NB4 (cell line): ENCODE measurements at regions not wholly inside any gene's neighbourhood (a gene's known extent, or its start where the extent isn't known, plus 50 kb on each side); places are given as distances from the start of the nearest gene placed in this dataset.

Experiments
- CTCF ChIP-seq: IDR thresholded peaks from one replicate; pipeline ENCODE4 v1.5.1; 2012; ENCODE audit warnings: low read depth, low read length
- POLR2A ChIP-seq: IDR thresholded peaks from 2 replicates; pipeline ENCODE4 v1.6.1; 2011; ENCODE audit warnings: mild to moderate bottlenecking; ENCODE audit not compliant: insufficient read length; ENCODE audit errors: extremely low read depth

DNA sequence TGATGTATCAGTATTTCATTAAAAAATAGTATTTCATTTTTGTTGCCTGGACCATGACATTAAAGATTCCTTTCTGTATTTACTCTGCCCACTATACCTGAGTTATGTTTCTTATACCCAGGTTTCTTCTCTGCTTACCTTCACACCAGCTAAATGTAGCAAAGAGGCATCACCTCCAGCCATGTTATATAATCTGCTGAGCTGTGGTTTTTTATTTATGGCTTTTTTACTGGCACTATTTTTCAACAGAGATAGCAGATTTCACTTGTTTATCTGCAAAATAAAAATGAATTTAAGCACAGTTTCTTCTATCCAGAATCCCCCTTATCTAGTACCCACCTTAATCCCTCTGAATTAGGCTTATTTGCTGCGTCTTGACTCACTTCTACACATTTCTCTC, 979.0 kb upstream of the MAN1A1 start:
- TF ChIP-seq POLR2A (no peak), CTCF (no peak)
